ENCODE measurements at regions not wholly inside any gene's neighbourhood (a gene's known extent, or its start where the extent isn't known, plus 50 kb on each side); places are given as distances from the start of the nearest gene placed in this dataset.
"Not testable (repeated sequence)": the region's sequence is repeated elsewhere in the genome, so short reads cannot be mapped to it uniquely, and the experiment has no call there.

- DNase-seq, result no peak
- Histone ChIP-seq H3K4me3 (ENCODE audit: low read depth, low read length) (no peak overlapping the region), H3K36me3 (replicated peaks) (no peaks in the 10 kb centered on the region), H3K27ac (no peak overlapping the region), H3K27me3 (replicated peaks) (no peaks in the 10 kb centered on the region)
- TF ChIP-seq CTCF (IDR thresholded peaks at IDR 0.05; ENCODE audit: low read depth, low read length, missing control alignments), result no peak
- in situ Hi-C loops (cut with HindIII; ENCODE audit: low pct_ligation_motif_present, low sequenced_read_pairs), result no loop called here
These were observed 268.2 kb downstream of the RPIA start for GRCh38 chr2:88959480-88960204.

- H3K4me3 ChIP-seq (ENCODE audit: low read depth, low read length); H3K36me3 ChIP-seq (replicated peaks); in situ Hi-C loops (cut with HindIII; ENCODE audit: low pct_ligation_motif_present, low sequenced_read_pairs); DNase-seq; H3K27me3 ChIP-seq (replicated peaks); H3K27ac ChIP-seq: not testable (repeated sequence)
These were observed 269.9 kb downstream of the RPIA start for GRCh38 chr2:88961323-88961722.

DNA sequence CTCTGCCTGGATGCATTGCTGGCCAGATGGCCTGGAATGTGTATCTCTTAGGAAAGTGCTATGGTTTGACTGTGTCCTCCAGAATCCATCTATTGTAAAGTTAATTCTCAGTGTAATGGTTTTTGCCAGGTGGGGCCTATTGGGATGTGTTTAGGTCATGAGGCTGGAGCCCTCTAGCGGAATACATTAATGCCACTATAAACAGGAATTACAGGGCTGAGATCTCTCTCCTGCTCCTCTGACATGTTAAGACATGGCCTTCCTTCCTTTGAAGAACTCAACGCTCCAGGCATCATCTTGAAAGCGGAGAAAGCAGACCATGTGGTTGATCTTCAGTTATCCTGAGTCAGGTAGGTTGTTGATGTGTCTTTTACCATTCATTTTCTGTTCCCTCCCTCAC, 276.4 kb downstream of the RPIA start:
- no peaks in the 10 kb centered on the region for H3K36me3 ChIP-seq (replicated peaks)
- in situ Hi-C loops (cut with HindIII; ENCODE audit: low pct_ligation_motif_present, low sequenced_read_pairs), result no loop called here
- no peaks in the 10 kb centered on the region for H3K27me3 ChIP-seq (replicated peaks)
- H3K4me3 ChIP-seq (ENCODE audit: low read depth, low read length), result no peak overlapping the region
- no peak for TF ChIP-seq CTCF (IDR thresholded peaks at IDR 0.05; ENCODE audit: low read depth, low read length, missing control alignments)
- H3K27ac ChIP-seq, result no peak overlapping the region
- DNase-seq, result no peak

DNA sequence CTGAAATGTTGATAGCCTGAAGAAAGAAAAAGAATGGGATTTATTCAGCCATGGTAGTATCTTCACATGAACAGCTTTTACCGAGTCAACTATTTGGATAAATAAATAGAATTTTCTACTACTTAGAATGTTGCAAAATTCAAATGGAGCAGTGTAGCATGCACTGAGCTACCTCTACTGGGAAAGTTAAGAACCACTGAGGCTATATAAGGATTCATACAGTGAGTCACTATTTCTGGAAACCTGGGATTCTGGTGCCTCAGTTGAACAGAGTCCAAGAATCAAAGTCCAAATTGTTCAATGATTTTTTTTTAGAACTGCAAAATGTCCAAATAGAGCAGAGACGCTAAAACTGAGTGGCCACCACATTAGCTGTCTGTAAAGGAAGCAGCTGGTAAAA, 286.5 kb downstream of the RPIA start:
- DNase-seq; H3K27me3 ChIP-seq (replicated peaks); H3K4me3 ChIP-seq (ENCODE audit: low read depth, low read length); in situ Hi-C loops (cut with HindIII; ENCODE audit: low pct_ligation_motif_present, low sequenced_read_pairs); H3K36me3 ChIP-seq (replicated peaks); H3K27ac ChIP-seq: not testable (repeated sequence)

GRCh38 chr2:88978446-88978845, 287.0 kb downstream of the RPIA start:
- DNase-seq; H3K27ac ChIP-seq; H3K36me3 ChIP-seq (replicated peaks); H3K4me3 ChIP-seq (ENCODE audit: low read depth, low read length); H3K27me3 ChIP-seq (replicated peaks); in situ Hi-C loops (cut with HindIII; ENCODE audit: low pct_ligation_motif_present, low sequenced_read_pairs): not testable (repeated sequence)

GRCh38 chr2:88984079-88984478, 292.6 kb downstream of the RPIA start:
- H3K27me3 ChIP-seq (replicated peaks); H3K27ac ChIP-seq; H3K36me3 ChIP-seq (replicated peaks); DNase-seq; in situ Hi-C loops (cut with HindIII; ENCODE audit: low pct_ligation_motif_present, low sequenced_read_pairs); H3K4me3 ChIP-seq (ENCODE audit: low read depth, low read length): not testable (repeated sequence)

DNA sequence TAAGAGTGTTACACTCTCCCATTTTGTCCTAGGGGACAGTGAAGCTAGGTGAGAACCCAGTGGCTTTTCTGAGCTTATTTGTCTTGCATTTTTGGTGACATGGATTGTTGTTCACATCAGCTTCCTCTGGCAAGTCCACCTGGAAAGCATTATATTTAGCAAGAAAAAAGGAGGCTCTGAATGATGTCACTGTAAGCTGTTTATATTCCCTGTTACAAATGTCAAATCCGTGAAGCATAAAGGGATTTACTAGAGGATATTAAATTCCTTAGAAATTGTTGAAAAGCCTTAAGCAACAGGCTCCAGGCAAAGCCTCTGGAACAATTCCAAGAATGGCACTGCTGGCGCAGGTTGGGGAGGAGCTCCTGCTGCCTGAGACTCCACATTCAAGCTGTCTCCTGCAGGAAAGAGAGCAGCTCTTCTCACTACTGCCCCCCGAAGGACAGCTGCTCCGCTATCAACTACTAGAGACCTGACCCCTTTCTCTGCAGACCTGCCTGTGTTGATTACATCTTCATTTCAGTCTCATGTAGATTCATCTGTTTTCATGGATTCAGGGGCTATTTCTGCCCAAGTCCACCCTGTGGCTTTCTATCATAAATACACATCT, 295.4 kb downstream of the RPIA start:
- DNase-seq; H3K4me3 ChIP-seq (ENCODE audit: low read depth, low read length); in situ Hi-C loops (cut with HindIII; ENCODE audit: low pct_ligation_motif_present, low sequenced_read_pairs); H3K27ac ChIP-seq; H3K36me3 ChIP-seq (replicated peaks); H3K27me3 ChIP-seq (replicated peaks): not testable (repeated sequence)

- DNase-seq; H3K27me3 ChIP-seq (replicated peaks); in situ Hi-C loops (cut with HindIII; ENCODE audit: low pct_ligation_motif_present, low sequenced_read_pairs); H3K4me3 ChIP-seq (ENCODE audit: low read depth, low read length); H3K36me3 ChIP-seq (replicated peaks); H3K27ac ChIP-seq: not testable (repeated sequence)
These were observed 297.1 kb downstream of the RPIA start for GRCh38 chr2:88988617-88989016.

- H3K36me3 ChIP-seq (replicated peaks); in situ Hi-C loops (cut with HindIII; ENCODE audit: low pct_ligation_motif_present, low sequenced_read_pairs); H3K27ac ChIP-seq; H3K27me3 ChIP-seq (replicated peaks); DNase-seq; H3K4me3 ChIP-seq (ENCODE audit: low read depth, low read length): not testable (repeated sequence)
These were observed 301.3 kb downstream of the RPIA start for GRCh38 chr2:88992819-88993218.

DNA sequence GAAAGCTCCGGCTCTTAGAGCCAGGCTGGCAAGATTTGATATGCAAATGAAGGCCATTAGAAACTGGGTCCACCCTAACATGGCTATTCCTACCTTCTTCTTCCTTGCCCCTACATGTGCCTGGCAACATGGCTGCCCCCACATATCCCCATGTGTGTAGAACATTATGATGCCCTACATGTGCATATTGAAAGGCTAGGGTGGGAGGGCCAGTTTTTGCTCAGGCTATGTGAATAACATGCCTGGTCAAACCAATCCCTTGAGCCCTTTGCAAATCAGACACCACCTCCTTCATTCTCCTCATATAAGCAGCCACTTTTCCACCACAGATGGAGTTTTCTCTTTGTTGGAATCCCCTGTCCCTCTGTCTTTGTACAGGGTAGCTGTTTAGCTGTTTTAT, 303.4 kb downstream of the RPIA start:
- H3K27ac ChIP-seq; H3K4me3 ChIP-seq (ENCODE audit: low read depth, low read length); DNase-seq; in situ Hi-C loops (cut with HindIII; ENCODE audit: low pct_ligation_motif_present, low sequenced_read_pairs); H3K27me3 ChIP-seq (replicated peaks); H3K36me3 ChIP-seq (replicated peaks): not testable (repeated sequence)

- in situ Hi-C loops (cut with HindIII; ENCODE audit: low pct_ligation_motif_present, low sequenced_read_pairs); DNase-seq; H3K36me3 ChIP-seq (replicated peaks); H3K27ac ChIP-seq; H3K4me3 ChIP-seq (ENCODE audit: low read depth, low read length); H3K27me3 ChIP-seq (replicated peaks): not testable (repeated sequence)
These were observed 305.1 kb downstream of the RPIA start for GRCh38 chr2:88996588-88996987.

All from brain microvascular endothelial cell (primary cell).